ENCODE measurements at regions not wholly inside any gene's neighbourhood (a gene's known extent, or its start where the extent isn't known, plus 50 kb on each side); places are given as distances from the start of the nearest gene placed in this dataset.

DNA sequence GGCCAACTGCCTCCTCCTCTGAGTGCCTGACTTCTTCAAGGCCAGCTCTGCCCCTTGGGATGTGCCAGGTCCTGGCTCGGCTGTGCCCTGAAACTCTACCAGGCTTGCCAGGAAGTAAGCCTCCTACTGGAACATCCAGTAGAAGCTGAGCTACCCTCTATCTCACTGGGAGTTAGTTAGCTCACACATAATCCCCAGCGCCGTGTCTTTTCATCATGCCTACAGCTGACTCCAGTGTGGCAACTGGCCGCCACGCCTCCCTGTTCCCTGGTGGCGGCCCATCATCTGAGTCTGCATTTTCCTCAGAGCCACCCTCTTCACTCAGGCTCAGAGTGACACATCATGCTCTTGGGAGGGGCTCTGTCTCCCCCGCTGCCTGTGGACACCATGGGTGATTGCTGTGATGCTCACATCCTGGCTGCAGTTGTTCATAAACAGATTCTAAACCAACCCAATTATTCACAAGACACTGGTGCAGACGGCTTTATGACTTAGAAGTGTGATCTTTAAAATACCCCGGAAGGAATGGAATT, 131.9 kb upstream of the IRS2 start:
- no peak for TF ChIP-seq CTCF (IDR thresholded peaks at IDR 0.05)
- TF ChIP-seq POLR2A (IDR thresholded peaks at IDR 0.05), result no peak

Measured in lower leg skin (tissue), 3 donors.